OCI-LY7 (cell line): ENCODE measurements at regions not wholly inside any gene's neighbourhood (a gene's known extent, or its start where the extent isn't known, plus 50 kb on each side); places are given as distances from the start of the nearest gene placed in this dataset.

ENCODE experiments used
- BruUV-seq: library from RNA; stranded (reverse); fragments of 400-500 nt; replicated peaks from 2 replicates; lab custom pipeline; 2021; lab: Mats Ljungman, UMichigan
- CTCF ChIA-PET: fragments of 300-600 bp; sonication (Branson Sonifier 250); formaldehyde crosslinking; loops from one replicate; lab custom pipeline; 2022; ENCODE audit warnings: antibody characterized with exemption; ENCODE audit not compliant: unreplicated experiment; lab: Charles Lee
- POLR2A ChIA-PET: fragments of 300-600 bp; sonication (Branson Sonifier 250); formaldehyde crosslinking; loops from one replicate; lab custom pipeline; 2022; ENCODE audit warnings: antibody characterized with exemption; lab: Charles Lee
- DNase-seq: peaks from one replicate; pipeline ENCODE4 v3.0.0-alpha.2; 2015; ENCODE audit warnings: low spot score
- H2AFZ ChIP-seq: fragments of 200-600 bp; sonication (generic), shearing (Covaris generic); 2 replicates; pipeline ENCODE4 v1.6.1; 2014; ENCODE audit warnings: mild to moderate bottlenecking, antibody characterized with exemption, low read length, moderate library complexity
- H3K27ac ChIP-seq: fragments of 200-600 bp; sonication (generic); 2 replicates; pipeline ENCODE4 v1.5.1; 2014; ENCODE audit warnings: mixed run types, low read depth, mild to moderate bottlenecking, moderate library complexity, low read length, inconsistent platforms; ENCODE audit not compliant: poor library complexity, severe bottlenecking
- H3K36me3 ChIP-seq: fragments of 200-600 bp; sonication (generic); 2 replicates; pipeline ENCODE4 v1.6.1; 2014; ENCODE audit warnings: mild to moderate bottlenecking, antibody characterized with exemption, low read length, moderate library complexity, mixed read lengths; ENCODE audit not compliant: insufficient read depth
- H3K4me1 ChIP-seq: fragments of 200-600 bp; sonication (generic); 2 replicates; pipeline ENCODE4 v1.5.1; 2014; ENCODE audit warnings: mild to moderate bottlenecking, low read length; ENCODE audit not compliant: insufficient read depth, poor library complexity, severe bottlenecking
- H3K4me2 ChIP-seq: fragments of 200-600 bp; sonication (generic); 2 replicates; pipeline ENCODE4 v1.6.1; 2014; ENCODE audit warnings: mild to moderate bottlenecking, low read length
- H3K4me3 ChIP-seq: fragments of 200-600 bp; sonication (generic); 2 replicates; pipeline ENCODE4 v1.5.1; 2014; ENCODE audit warnings: mild to moderate bottlenecking, low read depth, low read length; ENCODE audit not compliant: poor library complexity, severe bottlenecking
- H3K79me2 ChIP-seq: fragments of 200-600 bp; sonication (generic); 2 replicates; pipeline ENCODE4 v1.6.1; 2016; ENCODE audit warnings: low read depth, mild to moderate bottlenecking, low read length, moderate library complexity, mixed read lengths; ENCODE audit not compliant: insufficient read depth
- H3K9me2 ChIP-seq: fragments of 200-600 bp; sonication (generic); 2 replicates; pipeline ENCODE4 v1.6.1; 2016; ENCODE audit warnings: mild to moderate bottlenecking, low read length, mixed read lengths; ENCODE audit not compliant: insufficient read depth
- H3K9me3 ChIP-seq: fragments of 200-600 bp; sonication (generic); 2 replicates; pipeline ENCODE4 v1.6.1; 2014; ENCODE audit warnings: mild to moderate bottlenecking, mixed run types, low read length, mixed read lengths
- H4K20me1 ChIP-seq: fragments of 200-600 bp; sonication (generic); 2 replicates; pipeline ENCODE4 v1.6.1; 2014; ENCODE audit warnings: mild to moderate bottlenecking, antibody characterized with exemption, low read length, moderate library complexity, mixed read lengths; ENCODE audit not compliant: insufficient read depth
- EZH2phosphoT487 ChIP-seq: fragments of 200-600 bp; sonication (generic); IDR thresholded peaks from 2 replicates; pipeline ENCODE4 v1.6.1; 2018; ENCODE audit warnings: low read depth, borderline replicate concordance, mild to moderate bottlenecking, mixed run types, antibody characterized with exemption, low read length, moderate library complexity, mixed read lengths
- intact Hi-C: fragments of 100-400 bp; cut with micrococcal nuclease; formaldehyde crosslinking; loops from one replicate; pipeline ENCODE4 v1.10.0; 2022; ENCODE audit not compliant: unreplicated experiment
- TF ChIP-seq, protein P1 (sequence below): fragments of 200-600 bp; sonication (generic); conservative IDR thresholded peaks from 2 replicates; pipeline ENCODE4 v1.5.1; 2014; ENCODE audit warnings: mild to moderate bottlenecking, antibody characterized with exemption, low read length, moderate library complexity, mixed read lengths

DNA sequence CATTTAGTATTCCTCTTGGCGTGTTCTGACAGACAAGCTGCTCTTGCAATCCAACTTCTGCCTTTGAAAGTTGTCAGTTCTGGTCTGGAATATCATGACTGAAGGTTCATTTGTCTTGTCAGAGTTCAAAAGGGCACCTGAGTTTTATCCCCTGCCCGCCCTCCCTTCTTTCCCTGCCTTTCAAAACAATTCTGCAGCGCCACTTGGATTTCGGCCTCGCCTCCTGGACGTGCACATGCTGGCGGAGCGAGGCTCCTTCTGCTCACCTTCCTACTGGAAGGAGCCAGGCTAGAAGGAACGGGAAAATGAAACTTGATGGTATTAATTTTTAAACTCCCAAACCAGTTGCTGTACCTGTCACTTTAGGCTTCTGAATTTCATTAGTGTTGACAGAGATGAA, 55.7 kb upstream of the HDGFL1 start:
- intact Hi-C loops: no loop called here
- TF ChIP-seq, protein P1, sequence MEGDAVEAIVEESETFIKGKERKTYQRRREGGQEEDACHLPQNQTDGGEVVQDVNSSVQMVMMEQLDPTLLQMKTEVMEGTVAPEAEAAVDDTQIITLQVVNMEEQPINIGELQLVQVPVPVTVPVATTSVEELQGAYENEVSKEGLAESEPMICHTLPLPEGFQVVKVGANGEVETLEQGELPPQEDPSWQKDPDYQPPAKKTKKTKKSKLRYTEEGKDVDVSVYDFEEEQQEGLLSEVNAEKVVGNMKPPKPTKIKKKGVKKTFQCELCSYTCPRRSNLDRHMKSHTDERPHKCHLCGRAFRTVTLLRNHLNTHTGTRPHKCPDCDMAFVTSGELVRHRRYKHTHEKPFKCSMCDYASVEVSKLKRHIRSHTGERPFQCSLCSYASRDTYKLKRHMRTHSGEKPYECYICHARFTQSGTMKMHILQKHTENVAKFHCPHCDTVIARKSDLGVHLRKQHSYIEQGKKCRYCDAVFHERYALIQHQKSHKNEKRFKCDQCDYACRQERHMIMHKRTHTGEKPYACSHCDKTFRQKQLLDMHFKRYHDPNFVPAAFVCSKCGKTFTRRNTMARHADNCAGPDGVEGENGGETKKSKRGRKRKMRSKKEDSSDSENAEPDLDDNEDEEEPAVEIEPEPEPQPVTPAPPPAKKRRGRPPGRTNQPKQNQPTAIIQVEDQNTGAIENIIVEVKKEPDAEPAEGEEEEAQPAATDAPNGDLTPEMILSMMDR: no peak
- TF ChIP-seq EZH2phosphoT487: no peak
- no peaks in the 10 kb centered on the region for H3K4me1 ChIP-seq
- no peak overlapping the region for H3K4me3 ChIP-seq
- H3K79me2 ChIP-seq: no peaks in the 10 kb centered on the region
- no peaks in the 10 kb centered on the region for H4K20me1 ChIP-seq
- H3K36me3 ChIP-seq: no peaks in the 10 kb centered on the region
- POLR2A ChIA-PET: no interaction called here
- CTCF ChIA-PET: no interaction called here
- H3K4me2 ChIP-seq: no peak overlapping the region
- no peaks in the 10 kb centered on the region for H3K9me2 ChIP-seq
- no TSS peak for BruUV-seq
- H3K27ac ChIP-seq: no peak overlapping the region
- no peak overlapping the region for H2AFZ ChIP-seq
- no peak for DNase-seq
- H3K9me3 ChIP-seq: no peaks in the 10 kb centered on the region

DNA sequence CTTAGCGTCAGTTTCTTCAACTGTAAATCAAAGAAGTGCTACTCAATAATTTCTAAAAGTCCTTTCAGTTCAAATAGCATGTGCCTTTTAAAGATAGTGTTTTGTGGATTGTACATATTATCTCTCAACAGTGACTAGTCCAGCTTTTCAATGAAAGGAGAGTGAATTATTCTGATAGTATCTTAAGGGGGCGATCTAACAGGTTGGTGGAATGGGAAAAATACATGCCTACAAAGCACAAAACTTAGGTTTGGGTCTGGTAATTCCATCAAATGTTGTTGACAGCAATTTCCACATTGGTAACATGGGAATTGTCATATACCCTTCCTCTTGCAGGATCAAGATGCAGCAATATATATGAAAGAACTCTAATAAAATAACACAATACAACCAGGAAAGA, 50.1 kb upstream of the HDGFL1 start:
- BruUV-seq: no TSS peak
- Histone ChIP-seq H2AFZ (no peak overlapping the region), H3K27ac (no peak overlapping the region), H3K79me2 (no peaks in the 10 kb centered on the region), H3K4me1 (no peaks in the 10 kb centered on the region), H3K9me2 (no peaks in the 10 kb centered on the region), H3K36me3 (no peaks in the 10 kb centered on the region), H3K9me3 (no peaks in the 10 kb centered on the region), H3K4me3 (no peak overlapping the region), H4K20me1 (no peaks in the 10 kb centered on the region), H3K4me2 (no peak overlapping the region)
- POLR2A ChIA-PET: no interaction called here
- intact Hi-C loops: no loop called here
- CTCF ChIA-PET: no interaction called here
- no peak for DNase-seq
- no peak for TF ChIP-seq EZH2phosphoT487
- TF ChIP-seq, protein P1: no peak
